ENCODE measurements at regions not wholly inside any gene's neighbourhood (a gene's known extent, or its start where the extent isn't known, plus 50 kb on each side); places are given as distances from the start of the nearest gene placed in this dataset.

DNA sequence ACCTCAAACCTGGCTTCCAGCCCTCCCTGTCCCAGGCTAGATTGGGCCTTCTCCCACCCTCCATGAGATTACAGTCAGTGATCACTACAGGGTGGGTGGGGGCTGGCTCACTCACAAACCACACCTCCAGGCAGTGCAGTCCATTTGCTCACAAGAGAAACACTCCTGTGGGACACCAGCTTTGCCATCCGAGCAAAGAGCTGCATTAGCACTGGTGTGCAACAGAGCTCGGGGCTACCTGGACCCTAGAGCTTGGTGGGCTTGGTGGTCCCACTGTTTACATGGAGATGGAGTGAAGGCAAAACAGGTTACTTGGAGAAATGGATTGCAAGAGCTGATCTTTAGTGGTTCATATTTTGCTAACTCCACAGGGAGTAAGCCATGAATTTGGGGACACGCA lies 451.7 kb upstream of the ZMIZ1 start:
- DNase-seq (ENCODE audit: low read depth in 2 of 2): no peak

DNA sequence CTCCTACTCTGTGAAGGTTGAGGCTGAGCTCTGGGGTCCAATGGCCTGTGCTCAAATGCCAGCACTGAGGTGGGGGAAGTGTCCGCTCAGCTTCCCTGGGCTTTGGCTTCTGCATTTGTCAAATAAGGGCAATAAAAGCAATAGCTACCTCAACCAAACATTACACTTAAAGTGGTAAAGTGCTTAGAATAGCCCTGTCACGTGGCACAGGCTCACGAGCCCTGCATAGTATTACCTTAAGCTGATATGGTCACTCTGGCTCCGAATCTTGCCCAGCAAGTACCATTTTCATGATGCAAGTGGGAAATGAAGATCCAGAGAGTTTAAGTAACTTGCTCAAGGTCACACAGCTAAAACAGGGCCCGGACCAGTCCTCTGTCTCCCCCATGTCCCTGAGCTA lies 451.1 kb upstream of the ZMIZ1 start:
- no peak for DNase-seq (ENCODE audit: low read depth in 2 of 2)

DNA sequence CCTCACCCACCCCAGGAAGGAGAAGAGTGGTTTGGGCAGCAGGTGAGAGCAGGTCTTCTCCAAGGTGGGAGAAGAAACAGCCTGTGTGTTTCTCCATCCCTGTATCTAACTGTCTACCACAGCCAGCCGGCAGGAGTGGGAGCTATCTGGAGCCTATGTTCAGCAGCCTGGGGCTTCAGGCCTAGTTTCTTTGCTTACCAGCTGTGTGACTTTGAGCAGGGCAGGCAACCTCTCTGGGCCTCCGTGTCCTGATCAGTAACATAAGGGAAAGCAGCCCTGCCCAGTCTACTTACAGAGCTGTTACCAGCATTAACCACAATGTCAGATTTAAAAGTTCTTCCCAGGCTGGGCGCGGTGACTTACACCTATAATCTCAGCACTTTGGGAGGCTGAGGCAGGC lies 450.7 kb upstream of the ZMIZ1 start:
- DNase-seq (ENCODE audit: low read depth in 2 of 2): no peak

DNA sequence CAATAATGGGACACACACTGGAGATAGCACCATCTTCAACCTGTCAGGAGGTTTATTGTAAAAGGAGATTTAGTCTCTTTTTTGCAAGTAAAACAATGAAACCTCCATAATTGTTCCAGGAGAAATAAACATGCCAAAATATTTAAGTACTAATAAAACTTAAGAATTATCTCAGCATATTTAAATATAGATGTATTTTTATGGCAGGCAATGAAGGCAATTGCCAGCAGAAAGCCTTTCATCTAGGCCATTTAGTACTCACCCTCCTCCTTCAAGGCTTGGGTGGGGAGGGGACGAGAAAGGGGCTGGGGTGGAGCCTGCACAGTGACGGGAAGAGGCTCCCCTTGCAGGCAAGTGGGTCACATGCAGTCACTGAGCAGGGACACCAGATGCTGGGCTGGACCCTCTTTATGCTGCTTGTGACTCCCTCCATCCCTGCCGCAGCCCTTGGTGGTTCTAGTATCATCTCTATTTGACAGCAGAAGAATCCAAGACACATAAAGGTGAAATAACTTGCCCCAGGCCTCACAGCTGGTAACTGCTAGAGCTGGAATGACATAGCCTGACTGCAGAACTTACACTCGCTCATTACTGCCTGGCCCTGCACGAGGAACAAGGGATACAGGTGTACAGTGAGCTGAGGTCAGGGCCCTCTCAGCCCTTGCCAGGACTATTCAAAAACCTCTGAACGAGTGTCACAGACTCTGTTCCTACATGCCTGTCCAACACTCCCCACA lies 449.5 kb upstream of the ZMIZ1 start:
- no peak for DNase-seq (ENCODE audit: low read depth in 2 of 2)

DNA sequence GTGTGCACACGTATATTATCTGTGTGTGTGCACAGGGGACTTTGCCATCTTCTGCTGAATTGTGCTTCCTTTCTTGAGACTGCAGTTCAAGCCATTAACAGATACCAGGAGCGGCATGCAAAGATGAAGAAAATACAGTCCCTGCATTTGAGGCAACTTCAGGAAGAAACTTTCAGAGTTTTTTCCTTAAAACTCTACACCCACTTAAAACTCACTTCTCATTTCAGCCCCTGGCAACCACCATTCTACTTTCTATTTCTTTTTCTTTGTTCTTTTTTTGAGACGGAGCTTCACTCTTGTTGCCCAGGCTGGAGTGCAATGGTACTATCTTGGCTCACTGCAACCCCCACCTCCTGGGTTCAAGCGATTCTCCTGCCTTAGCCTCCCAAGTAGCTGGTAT lies 448.9 kb upstream of the ZMIZ1 start:
- no peak for DNase-seq (ENCODE audit: low read depth in 2 of 2)

DNA sequence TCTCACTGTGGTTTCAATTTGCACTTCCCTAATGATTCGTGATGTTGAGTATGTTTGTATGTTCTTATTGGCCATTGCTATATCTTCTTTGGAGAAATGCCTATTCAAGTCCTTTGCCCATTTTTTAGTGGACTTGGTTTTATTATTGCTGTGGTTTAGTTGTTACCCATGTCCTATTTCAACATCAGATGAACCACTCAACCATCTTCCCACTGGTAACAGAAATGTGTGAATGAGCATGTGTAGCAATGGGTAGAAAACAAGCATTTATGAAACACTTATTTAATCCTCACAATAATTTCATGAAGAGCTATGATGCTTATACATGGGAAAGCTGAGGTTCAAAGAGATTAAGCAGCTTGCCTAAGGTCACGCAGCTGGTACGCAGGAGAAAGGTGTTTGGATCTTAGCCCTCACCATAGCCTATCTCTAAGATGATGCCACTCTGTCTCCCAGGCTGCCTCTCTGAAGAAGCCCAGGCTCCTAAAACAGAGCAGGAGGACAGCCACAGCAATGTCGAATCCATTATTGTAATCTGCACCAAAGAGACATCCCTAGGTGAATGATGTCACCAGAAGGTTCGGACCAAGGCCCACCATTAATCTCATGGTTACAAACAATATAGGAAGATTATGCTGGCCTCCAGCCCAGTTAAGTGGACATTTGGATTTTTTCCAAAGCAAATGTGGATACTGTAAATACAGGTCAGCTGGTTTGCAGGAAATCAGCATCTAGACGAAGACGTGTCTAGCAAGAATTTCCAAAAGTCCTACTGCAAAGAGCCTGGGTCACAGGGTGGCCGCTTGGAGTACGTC lies 447.6 kb upstream of the ZMIZ1 start:
- DNase-seq (ENCODE audit: low read depth in 2 of 2): no peak

DNA sequence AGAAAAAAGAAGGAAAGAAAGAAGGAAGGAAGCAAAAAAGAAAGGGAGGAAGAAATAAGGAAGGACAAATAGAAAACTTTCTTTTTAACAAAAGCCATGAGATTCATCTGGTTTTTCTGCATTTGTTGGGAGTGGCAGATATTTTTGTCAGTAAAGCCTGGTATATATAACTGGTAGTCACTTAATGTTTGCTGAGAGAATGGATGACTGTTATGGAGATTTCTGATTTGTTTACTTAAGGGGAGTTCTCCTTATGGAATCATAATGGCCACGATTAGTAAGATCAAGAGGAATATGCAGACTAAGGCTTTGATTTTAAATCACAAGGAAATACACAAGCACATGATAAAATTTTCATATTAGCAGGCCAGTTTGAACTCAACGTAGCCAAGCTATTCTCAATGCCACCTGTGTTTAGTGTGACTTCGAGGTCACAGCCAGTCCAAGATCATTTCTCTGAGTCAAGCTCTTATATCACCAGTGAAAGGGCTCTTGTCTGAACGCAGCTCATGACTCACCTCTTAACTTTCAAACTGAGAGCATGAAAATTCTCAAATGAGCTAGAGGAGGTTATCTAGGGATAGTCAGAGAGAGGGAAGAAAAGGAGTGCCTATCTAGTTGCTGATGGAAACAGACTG lies 445.1 kb upstream of the ZMIZ1 start:
- DNase-seq (ENCODE audit: low read depth in 2 of 2): no peak

DNA sequence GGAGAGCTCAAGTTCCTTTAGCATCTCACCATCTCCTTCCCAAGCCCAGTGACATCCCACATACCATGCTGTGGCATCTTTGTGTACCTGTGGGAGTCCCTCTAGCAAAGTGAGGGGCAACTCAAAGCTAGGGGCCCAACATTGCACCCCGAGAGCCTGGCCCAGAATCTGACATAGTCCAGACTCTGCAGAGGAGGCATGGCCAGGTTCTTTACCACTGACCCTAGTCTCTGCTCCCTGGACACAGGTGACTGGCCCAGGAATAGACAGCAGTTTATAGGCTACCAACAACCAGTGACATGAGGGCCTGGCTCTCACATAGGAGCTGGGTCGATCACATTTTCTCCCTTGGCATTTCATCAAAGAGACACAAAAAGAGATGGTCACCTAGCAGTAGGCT lies 444.0 kb upstream of the ZMIZ1 start:
- DNase-seq (ENCODE audit: low read depth in 2 of 2): no peak

DNA sequence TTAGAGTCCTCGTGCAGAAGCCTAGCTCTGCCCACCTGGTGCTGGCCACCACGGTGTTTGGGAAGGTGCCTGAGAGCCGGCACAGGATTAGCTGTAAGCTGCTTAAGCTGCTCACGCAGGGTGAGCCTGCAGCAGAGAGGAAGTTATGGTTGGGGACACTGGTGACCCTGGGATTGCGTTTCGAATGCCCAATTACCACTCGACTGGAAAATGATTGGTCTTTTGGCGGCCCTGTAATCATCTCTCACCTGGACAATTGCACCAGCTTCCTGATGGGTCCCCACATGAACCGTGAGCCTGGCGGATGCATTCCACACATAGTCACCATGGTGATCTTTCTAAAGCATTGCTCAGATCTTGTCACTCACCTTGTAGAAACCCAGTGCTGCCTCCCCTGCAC lies 442.3 kb upstream of the ZMIZ1 start:
- DNase-seq (ENCODE audit: low read depth in 2 of 2): no peak

DNA sequence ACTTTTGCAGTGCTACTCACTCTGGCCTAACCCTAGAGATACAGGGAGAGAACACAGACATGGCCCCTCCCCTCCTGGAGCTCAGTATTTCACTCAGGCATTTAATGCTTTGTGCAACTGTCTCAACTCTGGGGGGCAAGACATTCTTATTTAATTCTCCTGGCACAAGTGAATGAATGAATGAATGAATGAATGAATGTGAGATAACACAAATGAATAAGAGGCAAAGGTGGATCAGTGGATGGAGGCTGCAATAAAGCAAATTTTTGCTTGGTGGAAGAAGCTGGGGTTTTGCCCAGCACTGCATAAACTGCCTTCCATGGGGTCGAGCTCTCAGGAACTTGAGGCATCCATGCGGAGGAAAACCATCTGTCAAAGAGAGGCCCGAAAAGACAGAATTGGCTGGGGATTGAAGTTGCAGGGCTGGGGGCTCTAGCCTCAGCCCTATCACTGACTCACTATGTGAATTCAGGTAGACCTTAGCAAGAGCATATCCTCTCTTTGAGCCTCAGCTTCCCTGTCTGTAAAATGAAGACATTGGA lies 441.4 kb upstream of the ZMIZ1 start:
- DNase-seq (ENCODE audit: low read depth in 2 of 2): no peak

DNA sequence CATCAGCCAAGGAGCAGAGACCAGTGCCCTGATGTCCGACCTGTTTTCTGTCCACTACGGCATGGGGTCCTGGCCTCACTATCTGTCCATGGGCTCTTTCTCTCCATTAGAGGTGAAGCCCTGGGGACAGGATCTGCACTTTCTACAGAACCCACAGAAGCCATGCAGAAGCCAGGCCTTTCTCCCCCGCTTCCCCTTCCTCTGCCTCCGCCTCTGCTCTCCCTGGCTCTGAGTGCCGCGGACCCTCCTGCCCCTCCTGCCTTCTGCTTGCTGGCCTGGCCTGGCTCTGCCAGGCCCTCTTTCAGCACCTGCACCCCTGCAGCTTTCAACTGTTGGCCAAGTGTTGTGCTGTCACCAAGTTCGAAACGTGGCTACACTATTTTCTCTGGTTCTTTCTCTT lies 439.8 kb upstream of the ZMIZ1 start:
- DNase-seq (ENCODE audit: low read depth in 2 of 2): no peak

DNA sequence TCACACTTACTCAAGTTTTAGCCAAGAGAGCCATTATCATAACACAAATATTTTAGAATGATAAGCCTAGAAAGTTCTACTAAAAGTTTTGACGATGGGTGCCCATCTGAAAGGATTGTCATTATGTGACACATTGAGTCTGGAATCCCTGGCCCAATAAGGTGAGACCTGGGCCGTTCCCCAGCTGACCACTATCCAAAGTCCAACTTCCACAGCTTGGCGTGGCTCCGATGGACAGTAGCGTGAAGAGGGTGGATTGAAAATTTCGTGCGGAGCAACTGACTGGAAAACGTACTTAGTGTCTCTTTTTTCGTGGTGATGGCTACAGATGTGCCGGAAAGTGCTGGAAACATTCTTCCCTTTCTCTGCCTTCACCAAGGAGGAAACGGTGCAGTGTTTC lies 439.0 kb upstream of the ZMIZ1 start:
- DNase-seq (ENCODE audit: low read depth in 2 of 2): no peak

DNA sequence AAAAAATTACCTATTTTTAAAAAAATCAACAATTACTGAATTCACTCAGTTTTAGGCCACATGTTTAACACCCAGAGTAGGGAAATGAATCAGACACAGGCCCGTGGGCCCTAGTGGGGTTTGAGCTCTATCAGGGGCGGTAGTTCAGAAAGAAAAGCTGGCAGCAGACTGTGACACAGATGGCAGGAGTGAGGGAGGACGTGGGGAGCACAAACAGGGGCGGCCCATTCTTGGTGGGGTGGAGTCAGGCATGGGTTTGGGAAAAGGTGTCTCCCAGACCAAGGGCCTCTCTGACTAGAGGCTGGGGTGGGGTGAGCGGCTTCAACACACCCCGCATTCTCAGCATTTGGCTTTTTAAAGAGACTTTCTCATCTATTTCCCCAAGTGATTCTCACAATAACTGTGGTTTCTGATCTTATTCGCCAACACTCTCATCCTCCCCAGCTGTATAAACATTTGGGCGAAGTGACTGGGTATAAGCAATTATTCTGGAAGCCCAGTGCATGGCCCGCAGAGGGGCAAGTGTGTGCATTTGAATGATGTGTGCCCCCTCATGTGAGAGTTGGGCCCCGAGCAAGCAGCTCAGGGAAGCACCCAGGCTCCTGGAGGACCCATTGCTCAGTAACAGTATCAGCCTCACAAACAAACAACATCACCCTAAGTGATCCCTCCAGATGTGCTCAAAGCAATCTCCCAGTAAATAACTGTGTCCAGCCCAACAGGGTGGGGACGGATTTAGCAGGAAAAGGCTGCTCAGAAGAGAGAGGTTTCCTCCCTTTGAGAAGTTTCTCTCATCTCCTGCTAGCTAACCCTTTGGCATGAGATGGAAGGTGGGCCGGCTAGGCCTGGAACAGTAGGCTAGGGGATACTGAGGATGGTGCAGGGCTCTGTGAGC lies 437.6 kb upstream of the ZMIZ1 start:
- DNase-seq (ENCODE audit: low read depth in 2 of 2): no peak

DNA sequence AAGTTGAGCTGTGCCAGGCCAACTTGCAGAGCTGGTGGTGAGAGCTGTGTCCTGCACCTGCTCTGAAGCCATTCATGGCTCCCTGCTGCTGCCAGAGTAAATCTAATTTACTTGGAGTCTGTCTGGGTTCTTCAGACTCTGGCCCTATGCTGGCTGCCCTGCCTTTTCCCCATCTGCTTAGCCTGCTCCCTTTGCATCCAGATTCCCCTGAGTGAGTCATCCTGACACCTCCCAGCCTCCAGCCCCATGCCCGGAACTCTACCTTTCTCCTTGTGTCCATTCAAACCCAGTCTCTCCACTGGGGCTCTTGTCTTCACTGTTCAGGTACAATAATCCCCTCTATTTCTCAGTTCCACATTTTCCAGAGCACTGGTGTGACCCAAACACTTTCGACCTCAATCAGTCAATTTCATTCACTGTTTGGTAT lies 434.4 kb upstream of the ZMIZ1 start:
- DNase-seq (ENCODE audit: low read depth in 2 of 2): no peak

DNA sequence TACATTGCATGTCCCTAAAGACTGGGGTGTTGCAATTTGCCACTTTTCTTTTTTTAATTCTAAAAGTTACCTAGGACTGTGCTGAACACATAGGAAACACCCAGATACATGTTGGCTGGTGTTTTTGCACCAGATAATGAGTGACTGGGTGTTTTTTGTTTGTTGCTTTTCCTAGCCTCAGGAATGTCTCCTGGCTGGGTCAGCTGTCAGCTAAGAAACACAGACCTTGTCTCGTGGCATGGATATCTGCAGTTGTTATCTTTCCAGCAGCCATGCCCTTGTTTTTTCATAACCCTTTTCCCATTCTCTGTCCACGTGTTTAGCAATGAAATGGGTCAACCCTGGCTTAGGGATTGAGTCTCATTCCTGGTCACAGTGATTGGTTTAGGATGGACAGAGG lies 433.9 kb upstream of the ZMIZ1 start:
- no peak for DNase-seq (ENCODE audit: low read depth in 2 of 2)

DNA sequence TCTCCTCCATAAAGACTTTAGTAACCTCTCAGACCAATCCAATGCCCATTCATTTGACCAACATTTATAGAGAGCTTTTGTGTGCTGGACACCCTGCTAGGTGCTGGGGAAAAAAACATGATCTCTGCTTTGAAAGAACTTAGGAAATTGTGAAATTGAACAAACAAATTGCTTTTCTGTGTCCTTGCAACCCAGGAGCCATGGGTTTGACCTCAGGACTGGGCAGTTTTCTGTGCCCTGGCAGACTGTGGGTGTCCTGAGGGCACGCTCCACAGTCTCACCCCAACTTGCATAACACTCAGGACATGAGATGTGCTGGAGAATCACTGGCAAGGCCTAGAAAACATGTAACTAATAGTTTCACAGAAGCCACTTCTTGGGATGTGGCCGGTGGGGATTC lies 429.1 kb upstream of the ZMIZ1 start:
- DNase-seq (ENCODE audit: low read depth in 2 of 2): no peak

DNA sequence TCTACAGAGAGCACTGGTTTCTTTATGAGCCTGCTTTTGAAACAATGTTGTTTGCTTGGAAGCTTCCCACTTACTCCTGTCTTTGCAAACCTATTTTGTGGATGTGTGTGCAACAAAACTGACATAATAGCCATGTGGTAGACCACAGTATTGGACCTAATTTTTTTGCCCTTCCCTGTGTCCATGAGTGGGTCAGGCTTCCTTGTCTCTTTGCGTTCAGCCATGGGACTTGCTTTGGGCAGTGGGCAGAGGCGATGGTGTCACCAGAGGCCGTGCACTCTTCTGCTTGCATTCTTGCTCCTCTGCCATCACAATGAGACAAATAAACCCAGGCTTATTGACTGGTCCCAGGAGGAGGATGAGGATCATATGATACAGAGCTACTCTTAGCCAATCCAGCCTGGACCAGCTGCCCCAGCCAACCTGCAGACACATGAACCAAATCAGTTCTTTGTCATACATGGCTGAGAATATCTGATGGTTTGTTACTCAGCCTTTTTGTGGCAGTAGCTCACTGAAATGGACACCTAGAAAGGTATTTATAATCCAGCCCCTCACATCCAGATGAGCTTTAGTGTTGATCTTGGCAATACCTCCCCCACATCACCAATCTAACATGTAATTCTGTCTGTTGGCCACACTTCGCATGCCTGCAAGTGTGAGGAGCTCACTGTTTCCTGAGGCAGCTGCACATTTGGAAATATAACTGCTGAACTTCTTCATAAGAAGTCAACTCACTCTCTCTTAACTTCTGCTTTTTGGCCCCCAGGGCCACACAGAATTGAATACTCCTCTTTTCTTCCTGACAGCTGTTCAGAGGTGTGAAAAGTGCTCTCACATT lies 427.8 kb upstream of the ZMIZ1 start:
- no peak for DNase-seq (ENCODE audit: low read depth in 2 of 2)

DNA sequence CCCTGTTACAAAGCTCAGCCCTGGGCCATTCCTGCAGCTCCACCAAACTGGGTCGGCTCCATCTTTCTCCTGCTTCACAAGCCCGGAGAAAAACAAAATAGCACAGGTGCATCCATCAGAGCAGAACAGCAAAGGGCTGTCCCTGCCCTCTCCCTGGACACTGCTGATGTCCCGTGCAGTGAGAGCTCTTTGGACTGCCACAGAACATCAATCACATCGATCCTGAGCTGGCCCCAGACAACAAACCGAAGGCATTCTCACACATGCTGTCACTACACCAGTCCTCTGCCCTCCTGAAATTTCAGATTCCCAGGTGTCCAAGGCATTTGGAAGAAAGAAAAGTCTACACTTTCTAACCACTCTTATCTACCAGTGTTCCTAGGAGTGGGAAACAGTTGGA lies 427.1 kb upstream of the ZMIZ1 start:
- DNase-seq (ENCODE audit: low read depth in 2 of 2): no peak

DNA sequence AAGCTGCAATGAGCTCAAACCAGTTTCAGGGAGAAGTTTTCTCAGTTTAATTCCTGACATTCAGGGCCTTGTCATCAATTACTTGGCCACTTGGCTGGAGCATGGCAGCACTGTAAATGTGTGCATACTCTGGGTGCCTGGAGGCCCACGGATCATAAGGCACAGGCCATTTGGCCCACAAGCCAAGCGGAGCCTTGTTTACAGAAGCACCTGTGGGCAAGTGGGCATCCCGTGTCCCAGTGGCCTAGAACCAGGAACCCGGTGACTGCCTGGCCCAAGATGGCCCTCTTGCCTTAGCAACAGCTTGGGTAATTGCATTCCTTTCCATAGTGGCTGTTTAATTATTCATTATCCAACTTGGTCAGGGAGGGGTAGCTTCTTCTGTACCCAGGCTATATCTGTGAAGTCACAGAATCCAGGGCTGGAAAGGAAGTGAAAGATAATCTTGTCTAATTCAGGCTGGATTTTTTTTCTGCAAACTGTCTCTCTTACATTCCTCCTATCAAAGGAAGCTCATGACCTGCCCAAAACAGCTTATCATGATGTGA lies 426.4 kb upstream of the ZMIZ1 start:
- DNase-seq (ENCODE audit: low read depth in 2 of 2): no peak

DNA sequence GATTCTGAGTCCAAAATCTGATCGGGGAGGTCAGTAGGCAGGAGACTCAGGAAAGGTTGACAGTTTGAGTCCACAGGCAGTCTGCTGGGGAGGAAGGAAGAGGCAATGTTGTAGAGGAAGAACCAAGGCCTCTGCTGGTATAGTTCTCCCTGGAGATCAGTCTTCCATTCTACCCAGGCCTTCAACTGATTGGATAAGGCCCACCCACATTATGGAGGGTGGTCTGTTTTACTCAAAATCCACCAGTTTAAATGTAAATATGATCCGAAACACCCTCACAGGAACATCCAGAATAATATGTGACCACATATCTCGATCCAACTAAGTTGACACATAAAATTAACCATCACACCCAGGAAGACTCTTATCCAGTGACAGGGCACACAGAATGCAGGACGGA lies 425.3 kb upstream of the ZMIZ1 start:
- DNase-seq (ENCODE audit: low read depth in 2 of 2): no peak
